ENCODE measurements at regions not wholly inside any gene's neighbourhood (a gene's known extent, or its start where the extent isn't known, plus 50 kb on each side); places are given as distances from the start of the nearest gene placed in this dataset.

GRCh38 chr4:100969925-100970324 lies 377.4 kb downstream of the PPP3CA start:
- no peak overlapping the region for H3K4me2 ChIP-seq (ENCODE audit: low read length)
- no peaks in the 10 kb centered on the region for H3K9me3 ChIP-seq (ENCODE audit: control insufficient read depth in 1 of 2, insufficient read depth in 1 of 2, low read depth in 1 of 2, low read length in 2 of 2)
- CTCF ChIA-PET, result no interaction called here
- H3K79me2 ChIP-seq (ENCODE audit: insufficient read depth, low read length), result no peaks in the 10 kb centered on the region
- RAD21 ChIA-PET (ENCODE audit: low non-redundant PET in 1 of 2, low total read pairs in 2 of 2, uncharacterized antibody in 2 of 2, unreplicated experiment in 2 of 2), result no interaction called here
- H3K9me2 ChIP-seq (ENCODE audit: insufficient read depth), result no peaks in the 10 kb centered on the region
- no peak overlapping the region for H3K9ac ChIP-seq (ENCODE audit: low read length)
- peak overlapping the region; percentile 13 for H2AFZ ChIP-seq (ENCODE audit: low read depth, low read length, poor library complexity, severe bottlenecking)
- H3K4me3 ChIP-seq (replicated peaks in 1 of 2; ENCODE audit: low read depth in 1 of 2, low read length in 2 of 2), result no peak overlapping the region
- H3K36me3 ChIP-seq (ENCODE audit: control insufficient read depth in 1 of 2, insufficient read depth in 2 of 2, low read length in 2 of 2), result no peaks in the 10 kb centered on the region
- no peaks in the 10 kb centered on the region for H3K27me3 ChIP-seq (ENCODE audit: insufficient read depth, low read length)
- no TSS peak for BruUV-seq (replicated peaks)
- no peak overlapping the region for H3K27ac ChIP-seq (ENCODE audit: low read depth, low read length)
- POLR2A ChIA-PET, result no interaction called here
- intact Hi-C loops (cut with micrococcal nuclease), result no loop called here
- ATAC-seq (no peak), DNase-seq (ENCODE audit: low read depth, low spot score) (no peak)
- no peaks in the 10 kb centered on the region for H3K4me1 ChIP-seq (ENCODE audit: control insufficient read depth in 1 of 2, insufficient read depth in 2 of 2, low read length in 2 of 2)
- no peak for TF ChIP-seq POLR2A (IDR thresholded peaks at IDR 0.05; ENCODE audit: borderline replicate concordance, extremely low read depth, insufficient read depth, insufficient read length)
- TF ChIP-seq ATF3 (IDR thresholded peaks at IDR 0.05), result no peak
- H4K20me1 ChIP-seq (ENCODE audit: insufficient read depth), result no peaks in the 10 kb centered on the region

GRCh38 chr4:100968046-100968445 lies 379.3 kb downstream of the PPP3CA start:
- H4K20me1 ChIP-seq (ENCODE audit: insufficient read depth), result no peaks in the 10 kb centered on the region
- ChIA-PET RAD21 (ENCODE audit: low non-redundant PET in 1 of 2, low total read pairs in 2 of 2, uncharacterized antibody in 2 of 2, unreplicated experiment in 2 of 2) (no interaction called here), POLR2A (no interaction called here), CTCF (no interaction called here)
- no peak overlapping the region for H2AFZ ChIP-seq (ENCODE audit: low read depth, low read length, poor library complexity, severe bottlenecking)
- no peaks in the 10 kb centered on the region for H3K27me3 ChIP-seq (ENCODE audit: insufficient read depth, low read length)
- no peaks in the 10 kb centered on the region for H3K9me3 ChIP-seq (ENCODE audit: control insufficient read depth in 1 of 2, insufficient read depth in 1 of 2, low read depth in 1 of 2, low read length in 2 of 2)
- H3K27ac ChIP-seq (ENCODE audit: low read depth, low read length), result no peak overlapping the region
- no peaks in the 10 kb centered on the region for H3K36me3 ChIP-seq (ENCODE audit: control insufficient read depth in 1 of 2, insufficient read depth in 2 of 2, low read length in 2 of 2)
- intact Hi-C loops (cut with micrococcal nuclease), result no loop called here
- no peak overlapping the region for H3K4me3 ChIP-seq (replicated peaks in 1 of 2; ENCODE audit: low read depth in 1 of 2, low read length in 2 of 2)
- no peak overlapping the region for H3K9ac ChIP-seq (ENCODE audit: low read length)
- ATAC-seq (no peak), DNase-seq (ENCODE audit: low read depth, low spot score) (no peak)
- no peaks in the 10 kb centered on the region for H3K79me2 ChIP-seq (ENCODE audit: insufficient read depth, low read length)
- BruUV-seq (replicated peaks), result no TSS peak
- H3K4me1 ChIP-seq (ENCODE audit: control insufficient read depth in 1 of 2, insufficient read depth in 2 of 2, low read length in 2 of 2), result no peaks in the 10 kb centered on the region
- H3K4me2 ChIP-seq (ENCODE audit: low read length), result no peak overlapping the region
- TF ChIP-seq EZH2phosphoT487 (IDR thresholded peaks at IDR 0.05; ENCODE audit: borderline replicate concordance) (no peak), EGR1 (IDR thresholded peaks at IDR 0.05; ENCODE audit: low read depth) (no peak), MAX (IDR thresholded peaks at IDR 0.05) (no peak), ELF1 (IDR thresholded peaks at IDR 0.05; ENCODE audit: borderline replicate concordance, low read depth) (no peak), ZFX (IDR thresholded peaks at IDR 0.05) (no peak), SRF (IDR thresholded peaks at IDR 0.05; ENCODE audit: low read depth) (no peak), YY1 (IDR thresholded peaks at IDR 0.05; ENCODE audit: extremely low read depth, insufficient replicate concordance, low read depth, low read length) (no peak), ZNF274 (IDR thresholded peaks at IDR 0.05; ENCODE audit: low read depth, low read length) (no peak)
- no peaks in the 10 kb centered on the region for H3K9me2 ChIP-seq (ENCODE audit: insufficient read depth)
